GM19468 (cell line): ENCODE measurements at regions not wholly inside any gene's neighbourhood (a gene's known extent, or its start where the extent isn't known, plus 50 kb on each side); places are given as distances from the start of the nearest gene placed in this dataset.

Experiments used
- ATAC-seq: cut with Tn5 transposase; IDR thresholded peaks from one replicate; pipeline ENCODE4 v1.9.1; 2021; ENCODE audit warnings: mild to moderate bottlenecking, moderate library complexity, moderate number of reproducible peaks; ENCODE audit not compliant: unreplicated experiment; ENCODE audit errors: extremely low read depth

GRCh38 chr5:167478188-167478587, 813.3 kb upstream of the WWC1 start:
- ATAC-seq, result no peak

- ATAC-seq, result no peak
Observed at GRCh38 chr5:167479779-167480178, 811.7 kb upstream of the WWC1 start.

- ATAC-seq, result no peak
Observed at GRCh38 chr5:167481345-167481744, 810.1 kb upstream of the WWC1 start.

- no peak for ATAC-seq
Observed at GRCh38 chr5:167482555-167482954, 808.9 kb upstream of the WWC1 start.

- ATAC-seq, result no peak
Observed at GRCh38 chr5:167485061-167485774, 806.2 kb upstream of the WWC1 start.

- no peak for ATAC-seq
Observed at GRCh38 chr5:167488371-167488770, 803.1 kb upstream of the WWC1 start.

GRCh38 chr5:167489202-167489601, 802.2 kb upstream of the WWC1 start:
- no peak for ATAC-seq

- ATAC-seq, result no peak
Observed at GRCh38 chr5:167503926-167504720, 787.3 kb upstream of the WWC1 start.

GRCh38 chr5:167507463-167508233, 783.8 kb upstream of the WWC1 start:
- no peak for ATAC-seq

- ATAC-seq, result no peak
Observed at GRCh38 chr5:167509076-167509475, 782.4 kb upstream of the WWC1 start.

- ATAC-seq, result no peak
Observed at GRCh38 chr5:167511276-167511675, 780.2 kb upstream of the WWC1 start.

GRCh38 chr5:167512111-167512510, 779.3 kb upstream of the WWC1 start:
- ATAC-seq, result no peak

GRCh38 chr5:167513381-167513780, 778.1 kb upstream of the WWC1 start:
- no peak for ATAC-seq

GRCh38 chr5:167514461-167514860, 777.0 kb upstream of the WWC1 start:
- no peak for ATAC-seq

GRCh38 chr5:167525004-167525403, 766.4 kb upstream of the WWC1 start:
- no peak for ATAC-seq

- no peak for ATAC-seq
Observed at GRCh38 chr5:167528651-167529050, 762.8 kb upstream of the WWC1 start.

- no peak for ATAC-seq
Observed at GRCh38 chr5:167530548-167530947, 760.9 kb upstream of the WWC1 start.

GRCh38 chr5:167533814-167534795, 757.3 kb upstream of the WWC1 start:
- no peak for ATAC-seq

- ATAC-seq, result no peak
Observed at GRCh38 chr5:167539747-167540146, 751.7 kb upstream of the WWC1 start.

GRCh38 chr5:167546270-167546669, 745.2 kb upstream of the WWC1 start:
- ATAC-seq, result no peak
